T-helper 1 cell treated with Interleukin-12 subunit alpha and Interleukin-12 subunit beta and Interleukin-4 antibody, amounts not matched to agents 30 ng/mL and 1 ng/mL, for 36 hours (primary cell): ENCODE measurements at regions not wholly inside any gene's neighbourhood (a gene's known extent, or its start where the extent isn't known, plus 50 kb on each side); places are given as distances from the start of the nearest gene placed in this dataset.
"Not testable (repeated sequence)": the region's sequence is repeated elsewhere in the genome, so short reads cannot be mapped to it uniquely, and the experiment has no call there.

Source experiments
- intact Hi-C: fragments of 100-400 bp; cut with micrococcal nuclease; formaldehyde crosslinking; loops from one replicate; pipeline ENCODE4 v1.15.1; 2024

- intact Hi-C loops = no loop called here
Measured at GRCh38 chr5:56405116-56405908, 172.2 kb upstream of the ANKRD55 start.

DNA sequence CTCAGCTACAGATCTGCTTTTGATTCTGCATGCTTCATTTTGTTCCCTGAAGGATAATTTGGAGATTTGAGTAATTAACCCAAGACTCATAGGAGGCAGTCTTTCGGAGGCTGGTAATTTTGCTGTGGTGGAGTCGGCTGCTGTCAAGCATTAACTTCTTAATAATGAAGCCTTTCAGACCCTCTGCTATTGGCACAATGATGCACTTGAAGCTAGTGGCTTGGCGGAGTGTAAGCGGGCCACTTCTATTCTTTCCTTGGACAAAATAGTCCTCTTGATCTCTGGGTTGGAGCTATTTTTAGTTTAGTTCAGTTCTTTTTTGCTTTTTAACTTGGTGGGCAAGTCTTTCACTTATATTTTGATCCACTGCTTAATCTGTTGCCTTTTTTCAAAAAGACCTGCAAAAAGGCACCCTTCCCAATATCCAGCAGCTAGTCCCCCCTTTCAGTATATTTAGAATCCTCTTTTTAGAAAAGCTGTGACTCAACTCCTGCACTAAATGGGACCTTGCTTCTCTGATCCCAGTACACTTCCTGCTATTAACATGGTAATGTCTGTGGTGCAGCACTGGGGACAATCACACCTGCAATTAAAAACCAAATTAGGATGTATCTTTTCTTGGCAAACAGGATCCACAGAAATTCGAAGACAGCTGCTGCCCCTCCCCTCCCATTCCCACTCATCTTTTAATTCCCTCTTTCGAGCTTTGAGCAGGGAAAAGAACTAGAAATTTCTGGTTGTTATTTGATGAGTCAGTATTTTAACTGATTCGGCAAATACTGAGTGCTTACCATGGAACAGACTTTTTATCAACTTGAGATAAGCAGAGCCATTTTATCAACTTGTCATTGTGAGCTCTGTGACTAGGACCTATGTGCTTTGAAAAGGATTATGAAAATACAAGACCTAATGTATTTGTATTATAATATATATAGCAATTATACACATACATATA is 169.4 kb upstream of the ANKRD55 start:
- intact Hi-C loops = no loop called here

DNA sequence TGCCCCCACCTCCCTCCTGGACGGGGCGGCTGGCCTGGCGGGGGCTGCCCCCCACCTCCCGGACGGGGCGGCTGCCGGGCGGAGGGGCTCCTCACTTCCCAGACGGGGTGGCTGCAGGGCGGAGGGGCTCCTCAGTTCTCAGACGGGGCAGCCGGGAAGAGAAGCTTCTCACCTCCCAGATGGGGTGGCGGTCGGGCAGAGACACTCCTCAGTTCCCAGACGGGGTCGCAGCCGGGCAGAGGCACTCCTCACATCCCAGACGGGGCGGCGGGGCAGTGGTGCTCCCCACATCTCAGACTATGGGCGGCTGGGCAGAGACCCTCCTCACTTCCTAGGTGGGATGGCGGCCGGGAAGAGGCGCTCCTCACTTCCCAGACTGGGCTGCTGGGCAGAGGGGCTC is 164.7 kb upstream of the ANKRD55 start:
- intact Hi-C loops = not testable (repeated sequence)

DNA sequence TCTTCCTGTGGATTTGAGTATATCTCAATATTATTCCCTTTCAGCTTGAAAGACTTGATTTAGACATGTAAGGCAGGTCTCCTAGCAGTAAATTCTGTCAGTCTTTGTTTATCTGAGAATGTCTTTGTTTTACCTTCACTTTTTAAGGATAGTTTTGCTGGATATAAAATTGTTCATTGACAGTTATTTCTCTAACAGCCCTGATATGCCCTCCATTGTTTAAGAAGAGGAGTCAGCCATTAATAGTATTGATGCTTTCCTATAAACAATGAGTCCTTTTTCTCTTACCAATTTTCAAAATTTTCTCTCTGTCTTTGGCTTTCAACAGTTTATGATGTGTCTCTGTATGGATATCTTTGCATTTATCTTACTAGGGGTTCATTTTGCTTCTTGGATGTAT is 163.5 kb upstream of the ANKRD55 start:
- intact Hi-C loops = no loop called here

DNA sequence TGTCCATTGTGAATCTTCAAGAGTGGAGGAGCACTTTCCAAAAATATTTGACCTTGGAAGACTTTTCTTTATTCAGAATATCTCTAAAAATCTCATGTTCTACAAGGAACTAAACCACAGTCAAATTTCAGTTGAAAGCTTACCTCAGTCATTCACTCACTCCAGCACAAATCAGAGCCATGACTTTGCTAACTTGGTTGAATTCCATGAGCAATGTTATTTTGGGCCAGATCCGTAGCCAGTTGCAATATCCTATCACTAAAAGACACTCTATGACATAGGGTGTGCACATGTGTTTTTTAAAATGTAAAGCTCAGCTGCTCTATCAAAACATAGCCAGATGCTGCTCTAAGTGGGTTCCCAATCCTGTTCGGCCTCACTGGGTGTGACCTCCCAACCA is 156.1 kb upstream of the ANKRD55 start:
- intact Hi-C loops = no loop called here

GRCh38 chr5:56388229-56388985 is 155.3 kb upstream of the ANKRD55 start:
- intact Hi-C loops = no loop called here

DNA sequence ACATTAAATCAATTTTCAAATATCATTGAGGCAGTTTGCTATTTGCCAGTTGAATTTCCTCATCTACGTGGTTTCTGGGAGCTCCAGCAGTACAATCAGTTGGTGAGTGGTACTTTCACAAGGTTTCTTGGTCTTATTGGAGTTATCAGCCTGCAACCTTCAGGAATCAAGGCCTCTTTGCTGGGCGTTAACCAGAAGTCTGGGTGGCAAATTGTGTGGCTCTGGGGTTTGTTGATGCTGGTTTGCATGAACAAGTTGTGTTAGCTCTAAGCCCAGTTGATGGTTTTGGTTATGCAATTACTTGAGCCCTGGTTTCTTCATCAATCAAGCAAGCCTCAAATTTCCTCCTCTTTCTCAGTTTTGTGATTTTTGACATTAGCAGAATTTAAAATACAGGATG is 152.9 kb upstream of the ANKRD55 start:
- intact Hi-C loops = no loop called here

DNA sequence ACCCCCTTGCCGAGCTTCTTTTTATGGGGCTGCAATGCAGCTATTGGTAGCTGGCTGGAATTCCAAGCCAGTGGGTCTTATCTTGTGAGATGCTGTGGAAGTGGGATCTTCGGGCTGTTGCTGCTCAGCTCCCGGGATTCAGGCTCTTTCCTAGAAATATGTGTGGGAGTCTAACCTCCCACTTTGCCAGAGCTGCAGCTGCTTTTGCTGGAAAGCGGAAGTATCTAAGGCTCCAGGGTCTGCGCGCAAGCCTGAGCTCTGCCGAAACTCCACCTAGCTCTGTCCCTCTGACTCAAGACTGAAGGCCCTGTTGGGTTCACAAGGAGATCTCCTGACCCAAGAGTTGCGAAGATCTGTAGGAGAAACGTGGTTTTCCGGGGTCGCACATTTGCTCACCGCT is 151.1 kb upstream of the ANKRD55 start:
- intact Hi-C loops = no loop called here

DNA sequence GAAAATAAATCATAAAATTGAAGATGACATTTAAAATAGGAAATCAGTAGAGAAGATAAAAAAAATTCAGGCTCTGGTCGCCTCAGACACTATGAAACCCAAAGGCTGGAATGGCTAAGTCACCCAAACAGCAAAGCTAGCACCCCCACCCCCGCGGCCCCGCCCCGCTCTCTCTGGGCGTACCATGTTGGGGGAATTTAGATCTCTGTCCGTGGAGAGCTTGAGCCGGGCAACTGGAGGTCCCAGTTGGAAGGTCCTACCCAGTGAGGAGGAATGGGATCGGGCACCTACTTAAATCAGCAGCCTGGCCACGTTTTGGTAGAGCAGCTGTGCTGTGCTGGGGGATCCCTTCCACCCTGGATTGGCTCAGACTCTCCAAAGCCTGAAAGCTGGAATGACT is 150.6 kb upstream of the ANKRD55 start:
- intact Hi-C loops = no loop called here

GRCh38 chr5:56382896-56383295 is 149.8 kb upstream of the ANKRD55 start:
- intact Hi-C loops = no loop called here

DNA sequence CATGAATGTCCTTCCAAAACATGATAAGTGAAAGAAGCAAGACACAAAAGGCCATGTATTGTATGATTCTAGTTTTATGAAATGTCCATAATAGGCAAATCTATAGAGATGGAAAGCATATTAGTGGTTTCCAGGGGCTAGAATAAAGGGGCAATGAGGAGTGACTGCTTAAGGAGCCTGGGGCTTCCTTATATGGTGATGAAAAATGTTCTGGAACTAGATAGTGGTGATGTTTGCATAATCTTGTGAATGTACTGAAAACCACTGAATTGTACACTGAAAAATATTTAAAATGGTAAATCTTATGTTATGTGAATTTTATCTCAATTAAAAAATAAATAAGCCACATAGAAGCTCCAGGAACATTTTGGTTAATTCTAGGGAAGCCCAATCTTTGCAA is 144.4 kb upstream of the ANKRD55 start:
- intact Hi-C loops = no loop called here

DNA sequence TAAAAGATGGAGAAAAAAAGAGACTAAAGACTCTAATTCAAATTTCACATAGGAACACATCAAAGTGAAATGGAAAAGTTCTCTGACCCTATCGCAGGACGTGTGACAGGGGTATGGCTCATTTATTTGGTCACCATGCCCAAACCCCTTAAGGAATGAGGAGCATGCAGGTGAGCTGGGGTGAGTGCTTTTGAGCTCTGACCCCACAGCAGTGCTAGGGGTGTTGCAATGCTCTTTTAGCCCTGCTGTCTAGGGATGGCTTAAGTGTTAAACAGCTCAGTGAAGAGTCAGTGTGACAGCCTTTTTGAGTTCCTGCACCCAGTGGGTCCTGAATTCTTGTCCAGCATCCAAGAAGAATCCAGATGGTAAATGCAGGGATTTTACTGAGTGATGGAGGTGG is 143.0 kb upstream of the ANKRD55 start:
- intact Hi-C loops = no loop called here

- intact Hi-C loops = no loop called here
Measured at GRCh38 chr5:56375011-56375410, 141.9 kb upstream of the ANKRD55 start.

DNA sequence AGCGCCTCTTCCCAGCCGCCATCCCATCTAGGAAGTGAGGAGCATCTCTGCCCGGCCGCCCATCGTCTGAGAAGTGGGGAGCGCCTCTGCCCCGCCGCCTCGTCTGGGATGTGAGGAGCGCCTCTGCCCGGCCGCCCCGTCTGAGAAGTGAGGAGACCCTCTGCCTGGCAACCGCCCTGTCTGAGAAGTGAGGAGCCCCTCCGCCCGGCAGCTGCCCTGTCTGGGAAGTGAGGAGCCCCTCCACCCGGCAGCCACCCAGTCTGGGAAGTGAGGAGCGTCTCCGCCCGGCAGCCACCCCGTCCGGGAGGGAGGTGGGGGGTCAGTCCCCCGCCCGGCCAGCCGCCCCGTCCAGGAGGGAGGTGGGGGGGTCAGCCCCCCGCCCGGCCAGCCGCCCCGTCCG is 139.4 kb upstream of the ANKRD55 start:
- intact Hi-C loops = not testable (repeated sequence)

DNA sequence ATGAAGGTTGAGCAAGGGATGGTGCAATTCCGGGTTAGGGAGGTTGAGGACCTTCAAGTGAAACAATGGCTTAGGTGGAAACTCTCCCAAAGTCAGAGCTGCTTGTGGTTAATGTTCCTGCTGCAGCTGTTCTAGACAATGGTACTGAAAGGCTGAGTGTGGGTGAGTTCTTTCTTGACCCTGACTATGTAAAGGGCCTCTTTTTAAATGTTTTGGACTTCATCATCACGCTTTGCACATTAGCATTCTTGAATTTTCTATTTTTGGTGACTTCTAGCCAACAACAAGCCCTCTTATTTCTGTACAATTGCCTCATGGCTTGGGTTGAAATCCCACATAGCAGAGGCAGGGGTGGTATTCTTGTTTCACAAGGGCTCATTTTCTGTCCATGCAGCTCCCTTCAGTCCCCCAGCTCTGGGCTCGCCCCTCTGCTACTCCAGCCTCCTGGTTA is 136.3 kb upstream of the ANKRD55 start:
- intact Hi-C loops = no loop called here

- intact Hi-C loops = no loop called here
Measured at GRCh38 chr5:56367748-56368147, 134.6 kb upstream of the ANKRD55 start.

DNA sequence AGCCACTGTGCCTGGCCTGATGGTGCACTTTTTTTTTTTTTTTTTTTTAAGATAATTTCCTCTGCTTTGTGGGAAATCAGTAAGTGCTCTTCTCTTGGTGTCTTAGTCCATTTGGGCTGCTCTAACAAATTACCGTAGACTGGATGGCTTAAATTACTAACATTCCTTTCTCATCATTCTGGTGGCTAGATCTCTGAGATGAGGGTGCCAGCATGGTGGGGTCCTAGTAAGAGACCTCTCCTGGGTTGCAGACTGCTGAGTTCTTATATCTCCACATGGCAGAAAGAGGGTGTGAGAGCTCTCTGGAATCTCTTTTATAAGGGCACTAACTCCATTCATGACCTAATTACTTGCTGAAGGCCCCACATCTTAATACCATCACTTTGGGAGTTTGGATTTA is 133.9 kb upstream of the ANKRD55 start:
- intact Hi-C loops = no loop called here

- intact Hi-C loops = no loop called here
Measured at GRCh38 chr5:56361398-56361797, 128.3 kb upstream of the ANKRD55 start.

GRCh38 chr5:56360816-56361215 is 127.7 kb upstream of the ANKRD55 start:
- intact Hi-C loops = no loop called here

- intact Hi-C loops = no loop called here
Measured at GRCh38 chr5:56359809-56360685, 126.9 kb upstream of the ANKRD55 start.
